ENCODE measurements at regions not wholly inside any gene's neighbourhood (a gene's known extent, or its start where the extent isn't known, plus 50 kb on each side); places are given as distances from the start of the nearest gene placed in this dataset.

- no peak overlapping the region for H3K14ac ChIP-seq (ENCODE audit: insufficient read length)
- no peaks in the 10 kb centered on the region for H3K79me1 ChIP-seq (ENCODE audit: low read depth, low read length)
- H4K5ac ChIP-seq (ENCODE audit: insufficient read length, low read depth, low read length): no peak overlapping the region
- H3K18ac ChIP-seq (ENCODE audit: extremely low read depth, low read length): no peak overlapping the region
- H3K4me2 ChIP-seq (ENCODE audit: insufficient read depth in 1 of 2, low read depth in 2 of 2, low read length in 2 of 2): no peak overlapping the region
- DNase-seq (ENCODE audit: low read depth in 1 of 2, low spot score in 2 of 2) (no peak), FAIRE-seq (no peak)
- H4K8ac ChIP-seq (ENCODE audit: extremely low read depth, insufficient read depth, low read length): no peak overlapping the region
- no peaks in the 10 kb centered on the region for H3K79me2 ChIP-seq (ENCODE audit: control insufficient read depth in 1 of 2, insufficient read depth in 2 of 2, low read length in 2 of 2)
- no peaks in the 10 kb centered on the region; a peak in 2 of 7 replicates for H3K27me3 ChIP-seq (replicated peaks in 1 of 4; ENCODE audit: control insufficient read depth in 3 of 4, extremely low read depth in 1 of 4, insufficient read depth in 3 of 4, low read length in 3 of 4)
- H3K9me3 ChIP-seq (ENCODE audit: insufficient read depth in 2 of 2, low read depth in 1 of 2, low read length in 1 of 2): peaks cover 6% of the 10 kb centered on the region in 2 experiments; a peak in 2 of 4 replicates
- H3K4me3 ChIP-seq (ENCODE audit: extremely low read depth in 1 of 4, insufficient read depth in 2 of 4, low read depth in 3 of 4, low read length in 4 of 4): no peak overlapping the region
- POLR2A ChIA-PET (ENCODE audit: partially characterized antibody): no interaction called here
- no peaks in the 10 kb centered on the region for H3K4me1 ChIP-seq (replicated peaks in 1 of 4; ENCODE audit: control insufficient read depth in 3 of 4, insufficient read depth in 4 of 4, low read length in 3 of 4)
- H2AK5ac ChIP-seq (ENCODE audit: low read depth, low read length): no peak overlapping the region
- H2BK5ac ChIP-seq (ENCODE audit: low read depth, low read length): no peak overlapping the region
- H2BK20ac ChIP-seq (ENCODE audit: low read length): no peak overlapping the region
- no peak overlapping the region for H3K56ac ChIP-seq (replicated peaks; ENCODE audit: insufficient read length, low read depth, low read length)
- H3K4ac ChIP-seq (replicated peaks; ENCODE audit: insufficient read length, low read depth, low read length): no peak overlapping the region
- no peaks in the 10 kb centered on the region for H4K20me1 ChIP-seq (replicated peaks in 1 of 2; ENCODE audit: control insufficient read depth in 1 of 2, insufficient read depth in 2 of 2, low read length in 2 of 2)
- no peak overlapping the region for H3K27ac ChIP-seq (ENCODE audit: low read depth, low read length)
- no peak overlapping the region for H4K91ac ChIP-seq (replicated peaks; ENCODE audit: insufficient read length, low read length)
- no peak overlapping the region for H3K9ac ChIP-seq (replicated peaks in 1 of 4; ENCODE audit: extremely low read depth in 1 of 4, low read depth in 3 of 4, low read length in 3 of 4)
- TF ChIP-seq POU5F1 (IDR thresholded peaks at IDR 0.05; ENCODE audit: low read depth, low read length) (no peak), EP300 (IDR thresholded peaks at IDR 0.05; ENCODE audit: borderline replicate concordance in 1 of 2, low read depth in 2 of 2, low read length in 2 of 2) (no peak), BRCA1 (IDR thresholded peaks at IDR 0.05; ENCODE audit: low read depth, low read length) (no peak), CHD2 (IDR thresholded peaks at IDR 0.05; ENCODE audit: low read length) (no peak), E2F6 (IDR thresholded peaks at IDR 0.05) (no peak), RAD21 (IDR thresholded peaks at IDR 0.05 in 1 of 2, conservative IDR thresholded peaks at IDR 0.05 in 1 of 2; ENCODE audit: low read depth in 2 of 2, low read length in 2 of 2) (no peak), JUN (IDR thresholded peaks at IDR 0.05; ENCODE audit: low read depth, low read length) (no peak), ASH2L (IDR thresholded peaks at IDR 0.05; ENCODE audit: low read length) (no peak), CEBPB (IDR thresholded peaks at IDR 0.05; ENCODE audit: low read depth, low read length) (no peak), EZH2 (IDR thresholded peaks at IDR 0.05; ENCODE audit: low read depth, low read length, severe bottlenecking) (no peak), CBX5 (IDR thresholded peaks at IDR 0.05; ENCODE audit: low read depth, low read length) (no peak), SRF (IDR thresholded peaks at IDR 0.05; ENCODE audit: low read depth, low read length) (no peak)
- no peak overlapping the region for H2BK120ac ChIP-seq (replicated peaks; ENCODE audit: low read depth, low read length)
- CTCF ChIA-PET (ENCODE audit: partially characterized antibody): no interaction called here
- H3K36me3 ChIP-seq (ENCODE audit: control insufficient read depth in 2 of 4, insufficient read depth in 4 of 4, low read length in 3 of 4): no peaks in the 10 kb centered on the region
- no peak overlapping the region for H3K23ac ChIP-seq (ENCODE audit: insufficient read length)
- H2BK12ac ChIP-seq (ENCODE audit: low read depth, low read length): no peak overlapping the region
- no peaks in the 10 kb centered on the region for H3K23me2 ChIP-seq (ENCODE audit: low read depth, low read length)
- no peak overlapping the region for H2BK15ac ChIP-seq (ENCODE audit: low read length)
- H2AFZ ChIP-seq (ENCODE audit: low read length): no peak overlapping the region
These were observed 190.7 kb downstream of the CDH26 start for GRCh38 chr20:60148885-60149284.

Data from H1 (cell line).